H1 (cell line): ENCODE measurements at regions not wholly inside any gene's neighbourhood (a gene's known extent, or its start where the extent isn't known, plus 50 kb on each side); places are given as distances from the start of the nearest gene placed in this dataset.

Experiments used
- CTCF ChIA-PET: fragments of 300-600 bp; sonication (Branson Sonifier 250); formaldehyde crosslinking; loops from one replicate; lab custom pipeline; 2021; ENCODE audit not compliant: partially characterized antibody; lab: Charles Lee
- POLR2A ChIA-PET: fragments of 300-600 bp; sonication (Branson Sonifier 250); formaldehyde crosslinking; loops from one replicate; lab custom pipeline; 2021; ENCODE audit warnings: inconsistent platforms; ENCODE audit not compliant: partially characterized antibody; lab: Charles Lee
- DNase-seq, 2 experiments: peaks; one replicate each; pipeline versions ENCODE4 v3.0.0 to v3.0.0-alpha.2; 2010 to 2022; ENCODE audit warnings: low spot score in 2 of 2, low read depth in 1 of 2, mixed read lengths in 1 of 2
- FAIRE-seq: peaks from 2 replicates; lab custom pipeline; 2011; peaks lifted over from hg19 to GRCh38; lab: Jason Lieb, UNC
- H2AFZ ChIP-seq: 2 replicates; pipeline ENCODE4 v1.8.1; 2012; ENCODE audit warnings: low read length, inconsistent platforms
- H2AK5ac ChIP-seq: 2 replicates; pipeline ENCODE4 v1.6.1; 2013; ENCODE audit warnings: low read depth, low read length
- H2BK120ac ChIP-seq: replicated peaks from 2 replicates; pipeline ENCODE3; 2013; ENCODE audit warnings: low read depth, low read length, inconsistent platforms
- H2BK12ac ChIP-seq: 2 replicates; pipeline ENCODE4 v1.6.1; 2013; ENCODE audit warnings: low read depth, low read length
- H2BK15ac ChIP-seq: 2 replicates; pipeline ENCODE4 v1.6.1; 2013; ENCODE audit warnings: low read length
- H2BK20ac ChIP-seq: 2 replicates; pipeline ENCODE4 v1.6.1; 2013; ENCODE audit warnings: low read length
- H2BK5ac ChIP-seq: 2 replicates; pipeline ENCODE4 v1.6.1; 2013; ENCODE audit warnings: low read depth, low read length
- H3K14ac ChIP-seq: 2 replicates; pipeline ENCODE4 v1.6.1; 2013; ENCODE audit warnings: inconsistent platforms; ENCODE audit not compliant: insufficient read length
- H3K18ac ChIP-seq: 2 replicates; pipeline ENCODE4 v1.6.1; 2013; ENCODE audit warnings: low read length; ENCODE audit errors: extremely low read depth
- H3K23ac ChIP-seq: 2 replicates; pipeline ENCODE4 v1.6.1; 2013; ENCODE audit warnings: inconsistent platforms; ENCODE audit not compliant: insufficient read length
- H3K23me2 ChIP-seq: 2 replicates; pipeline ENCODE4 v1.6.1; 2013; ENCODE audit warnings: low read depth, low read length
- H3K27ac ChIP-seq: 2 replicates; pipeline ENCODE4 v1.6.1; 2011; ENCODE audit warnings: low read depth, low read length, inconsistent platforms
- H3K27me3 ChIP-seq, 4 experiments: replicated peaks in 1 of 4; 1 replicate in 1 of 4; 2 replicates in 3 of 4; pipeline versions ENCODE4 v1.6.1 to v1.8.1; 2011 to 2013; ENCODE audit warnings: low read length in 3 of 4, mild to moderate bottlenecking in 3 of 4, inconsistent platforms in 2 of 4, mixed read lengths in 2 of 4, moderate library complexity in 1 of 4; ENCODE audit not compliant: control insufficient read depth in 3 of 4, insufficient read depth in 3 of 4; ENCODE audit errors: extremely low read depth in 1 of 4
- H3K36me3 ChIP-seq, 4 experiments: 2 replicates each; pipeline versions ENCODE4 v1.6.1 to v1.8.1; 2011 to 2013; ENCODE audit warnings: mild to moderate bottlenecking in 4 of 4, low read length in 3 of 4, moderate library complexity in 2 of 4, control low read depth in 1 of 4, inconsistent platforms in 1 of 4; ENCODE audit not compliant: insufficient read depth in 4 of 4, control insufficient read depth in 2 of 4
- H3K4ac ChIP-seq: replicated peaks from 2 replicates; pipeline ENCODE3; 2013; ENCODE audit warnings: low read length, low read depth, mixed read lengths, inconsistent platforms; ENCODE audit not compliant: insufficient read length
- H3K4me1 ChIP-seq, 4 experiments: replicated peaks in 1 of 4; 1 replicate in 1 of 4; 2 replicates in 3 of 4; pipeline versions ENCODE4 v1.6.1 to v1.8.1; 2011 to 2013; ENCODE audit warnings: low read length in 3 of 4, inconsistent platforms in 2 of 4, mixed read lengths in 1 of 4; ENCODE audit not compliant: insufficient read depth in 4 of 4, control insufficient read depth in 3 of 4
- H3K4me2 ChIP-seq, 2 experiments: 2 replicates each; pipeline versions ENCODE4 v1.6.1 to v1.8.1; 2011 to 2013; ENCODE audit warnings: low read depth in 2 of 2, low read length in 2 of 2, control low read depth in 1 of 2, inconsistent platforms in 1 of 2, mild to moderate bottlenecking in 1 of 2; ENCODE audit not compliant: insufficient read depth in 1 of 2
- H3K4me3 ChIP-seq, 4 experiments: fragments of 200-600, 300-600 bp in 1 of 4; sonication (generic), shearing (Covaris generic), sonication (Bioruptor Twin) in 1 of 4; 2 replicates each; pipeline versions ENCODE4 v1.5.1 to v1.8.1; 2011 to 2016; ENCODE audit warnings: low read length in 4 of 4, low read depth in 3 of 4, control low read depth in 2 of 4, inconsistent platforms in 2 of 4, mild to moderate bottlenecking in 2 of 4, mixed read lengths in 1 of 4, moderate library complexity in 1 of 4; ENCODE audit not compliant: insufficient read depth in 2 of 4; ENCODE audit errors: extremely low read depth in 1 of 4
- H3K56ac ChIP-seq: replicated peaks from 2 replicates; pipeline ENCODE3; 2013; ENCODE audit warnings: low read depth, mild to moderate bottlenecking, mixed read lengths, low read length, inconsistent platforms; ENCODE audit not compliant: insufficient read length
- H3K79me1 ChIP-seq: 2 replicates; pipeline ENCODE4 v1.6.1; 2013; ENCODE audit warnings: low read depth, low read length, control low read depth
- H3K79me2 ChIP-seq, 2 experiments: 2 replicates each; pipeline versions ENCODE4 v1.6.1 to v1.8.1; 2012 to 2013; ENCODE audit warnings: low read length in 2 of 2, mild to moderate bottlenecking in 2 of 2, inconsistent platforms in 1 of 2; ENCODE audit not compliant: insufficient read depth in 2 of 2, control insufficient read depth in 1 of 2
- H3K9ac ChIP-seq, 4 experiments: replicated peaks in 1 of 4; 1 replicate in 1 of 4; 2 replicates in 3 of 4; pipeline versions ENCODE4 v1.6.1 to v1.8.1; 2011 to 2013; ENCODE audit warnings: low read depth in 3 of 4, low read length in 3 of 4, control low read depth in 2 of 4, mild to moderate bottlenecking in 2 of 4, moderate library complexity in 2 of 4, inconsistent platforms in 1 of 4; ENCODE audit errors: extremely low read depth in 1 of 4
- H3K9me3 ChIP-seq, 2 experiments: 2 replicates each; pipeline versions ENCODE4 v1.6.1 to v1.8.1; 2012 to 2013; ENCODE audit warnings: mild to moderate bottlenecking in 2 of 2, moderate library complexity in 2 of 2, control low read depth in 1 of 2, inconsistent platforms in 1 of 2, low read depth in 1 of 2, low read length in 1 of 2, mixed read lengths in 1 of 2; ENCODE audit not compliant: insufficient read depth in 2 of 2
- H4K20me1 ChIP-seq, 2 experiments: replicated peaks in 1 of 2; 2 replicates each; pipeline versions ENCODE3 to v1.8.1; 2011 to 2013; ENCODE audit warnings: inconsistent platforms in 2 of 2, low read length in 2 of 2, mild to moderate bottlenecking in 1 of 2; ENCODE audit not compliant: insufficient read depth in 2 of 2, control insufficient read depth in 1 of 2
- H4K5ac ChIP-seq: 2 replicates; pipeline ENCODE4 v1.6.1; 2013; ENCODE audit warnings: low read length, low read depth, mixed read lengths, inconsistent platforms; ENCODE audit not compliant: insufficient read length
- H4K8ac ChIP-seq: 2 replicates; pipeline ENCODE4 v1.8.0; 2013; ENCODE audit warnings: mild to moderate bottlenecking, moderate library complexity, low read length, inconsistent platforms; ENCODE audit not compliant: insufficient read depth; ENCODE audit errors: extremely low read depth
- H4K91ac ChIP-seq: replicated peaks from 2 replicates; pipeline ENCODE3; 2013; ENCODE audit warnings: low read length, mixed read lengths, inconsistent platforms; ENCODE audit not compliant: insufficient read length
- ASH2L ChIP-seq: fragments of 200-600, 300-600 bp; sonication (generic); IDR thresholded peaks from one replicate; pipeline ENCODE4 v1.7.1; 2017; ENCODE audit warnings: low read length
- BCL11A ChIP-seq, 2 experiments: IDR thresholded peaks; one replicate each; pipeline ENCODE4 v1.6.1; 2011; ENCODE audit warnings: low read depth in 2 of 2, low read length in 2 of 2, mild to moderate bottlenecking in 2 of 2
- MAFK ChIP-seq: IDR thresholded peaks from 2 replicates; pipeline ENCODE4 v1.6.1; 2012; ENCODE audit warnings: low read depth, mild to moderate bottlenecking, improper control_type of control experiment, low read length
- SIN3A ChIP-seq, 2 experiments: IDR thresholded peaks in 1 of 2; conservative IDR thresholded peaks in 1 of 2; 2 replicates each; pipeline ENCODE4 v1.6.1; 2011 to 2012; ENCODE audit warnings: low read length in 2 of 2, improper control_type of control experiment in 1 of 2, low read depth in 1 of 2, mild to moderate bottlenecking in 1 of 2
- SP2 ChIP-seq: IDR thresholded peaks from 2 replicates; pipeline ENCODE4 v1.6.1; 2012; ENCODE audit warnings: mild to moderate bottlenecking, low read length, inconsistent platforms
- SRF ChIP-seq: IDR thresholded peaks from 2 replicates; pipeline ENCODE4 v1.6.1; 2011; ENCODE audit warnings: mild to moderate bottlenecking, low read depth, low read length, moderate library complexity
- TAF7 ChIP-seq: optimal IDR thresholded peaks from 2 replicates; pipeline ENCODE3; 2011; ENCODE audit warnings: low read depth, mild to moderate bottlenecking, inconsistent platforms, low read length, moderate library complexity, borderline replicate concordance
- ZNF274 ChIP-seq: IDR thresholded peaks from 2 replicates; pipeline ENCODE4 v1.7.0; 2012; ENCODE audit warnings: low read length, borderline replicate concordance; ENCODE audit errors: extremely low read depth
- WGBS, 2 experiments: shearing (Covaris generic) in 1 of 2; methylation state at CpG; one replicate each; pipeline versions ENCODE4 v1.1.6 to v1.1.7; 2013 to 2015; ENCODE audit warnings: low lambda C conversion rate in 2 of 2, mixed read lengths in 2 of 2, inconsistent platforms in 1 of 2, low coverage in 1 of 2, missing lambda C conversion rate in 1 of 2; ENCODE audit not compliant: insufficient replicate concordance in 2 of 2, insufficient coverage in 1 of 2, insufficient read length in 1 of 2; ENCODE audit errors: extremely low coverage in 1 of 2, missing lambda C conversion rate in 1 of 2; 5-methylcytosine and 5-hydroxymethylcytosine counted together
- TF ChIP-seq, protein P1 (sequence below): IDR thresholded peaks from 2 replicates; pipeline ENCODE4 v1.6.1; 2011; ENCODE audit warnings: low read length, improper control_type of control experiment
- TF ChIP-seq, protein P2 (sequence below): IDR thresholded peaks from 2 replicates; pipeline ENCODE4 v1.6.1; 2012; ENCODE audit warnings: inconsistent platforms

DNA sequence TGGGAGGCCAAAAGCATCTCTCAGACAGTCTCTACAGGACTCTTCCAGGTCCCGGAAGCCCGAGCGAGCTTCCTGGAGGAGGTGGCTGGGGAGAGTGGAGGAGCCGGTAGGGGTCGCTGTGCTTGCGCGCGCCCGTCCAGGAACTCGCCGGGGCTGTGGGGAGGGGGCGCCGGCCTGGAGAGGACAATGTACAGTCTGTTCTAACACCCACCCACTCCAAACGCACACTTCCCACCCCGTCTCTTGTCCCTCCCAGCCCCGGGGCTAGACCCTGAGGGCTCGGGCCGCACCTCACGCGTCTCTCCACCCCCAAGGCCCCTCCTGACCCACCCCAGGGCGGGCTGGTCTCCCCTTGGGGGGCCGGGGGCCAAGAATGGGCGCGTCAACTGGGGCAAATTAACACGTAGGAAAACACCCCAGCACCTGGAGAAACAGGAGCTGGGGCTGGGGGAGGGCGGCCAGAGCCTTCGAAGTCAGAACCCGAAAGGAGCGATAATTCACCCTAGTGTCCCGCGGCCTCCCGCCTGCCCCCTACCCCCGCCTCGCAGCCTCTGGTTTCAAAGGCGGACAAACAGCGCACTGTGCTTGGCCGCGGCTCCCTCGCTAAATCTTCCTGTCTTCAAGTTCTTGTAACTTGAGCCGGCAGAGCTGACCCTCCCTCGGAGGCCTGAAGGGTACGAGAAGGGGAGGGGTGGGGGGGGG, 103.2 kb upstream of the FOXP4 start:
- H2BK20ac ChIP-seq, result no peak overlapping the region
- H3K9ac ChIP-seq, result 0 out of 7 replicates have a peak overlapping the region, but pooled peaks of 1 of the 4 experiments have one; percentile 13
- H4K20me1 ChIP-seq, result no peaks in the 10 kb centered on the region
- H3K27ac ChIP-seq, result peak overlapping the region; percentile 10; the same call in 1 of the 2 replicates
- H3K79me2 ChIP-seq, result no peaks in the 10 kb centered on the region
- H3K14ac ChIP-seq, result no peak overlapping the region
- H3K36me3 ChIP-seq, result no peaks in the 10 kb centered on the region
- 1% methylated on average over 24 of the region's 42 CpGs; no CpG with 5 or more reads in 1 of the 2 experiments for WGBS, 2 experiments
- H2AK5ac ChIP-seq, result no peak overlapping the region
- H3K27me3 ChIP-seq, result peaks cover 1 to 21% (median 13%) of the 10 kb centered on the region in 4 experiments
- H2BK15ac ChIP-seq, result peak overlapping the region; percentile 98; the same call in 1 of the 2 replicates
- H3K79me1 ChIP-seq, result no peaks in the 10 kb centered on the region
- ChIA-PET POLR2A (interaction anchor here (0.6 to 3.4 kb wide), 11 partner anchors 10 to 154 kb away, joined by 3 to 18 read pairs (median 4); no protein-coding TSS in a partner anchor), CTCF (interaction anchor here (0.5 to 6.0 kb wide), 50 partner anchors 12 to 321 kb away, joined by 3 to 130 read pairs (median 6); no protein-coding TSS in a partner anchor)
- no peak overlapping the region for H4K8ac ChIP-seq
- peak overlapping the region; percentile 36; the same call in 1 of the 2 replicates for H2AFZ ChIP-seq
- H2BK12ac ChIP-seq, result peak overlapping the region; percentile 17; the same call in 1 of the 2 replicates
- peak overlapping the region; percentile 59 for H4K5ac ChIP-seq
- H3K9me3 ChIP-seq, result no peaks in the 10 kb centered on the region
- H3K23ac ChIP-seq, result no peak overlapping the region
- no peak for FAIRE-seq
- peaks cover 10 to 24% (median 14%) of the 10 kb centered on the region in 4 experiments for H3K4me1 ChIP-seq
- peak overlapping the region; percentile 62 for H4K91ac ChIP-seq
- H3K4me2 ChIP-seq, result peak overlapping the region; percentile 69 to 95
- H2BK5ac ChIP-seq, result peak overlapping the region; percentile 78; the same call in 1 of the 2 replicates
- H3K23me2 ChIP-seq, result peaks cover 5% of the 10 kb centered on the region
- H3K18ac ChIP-seq, result peak overlapping the region; percentile 48
- peak; percentile 71 to 93 for DNase-seq
- no peak overlapping the region for H2BK120ac ChIP-seq
- H3K4ac ChIP-seq, result no peak overlapping the region
- peak overlapping the region; percentile 43 to 76 (median 51) for H3K4me3 ChIP-seq
- peak overlapping the region; percentile 47 for H3K56ac ChIP-seq
- TF ChIP-seq TAF7 (no peak), SRF (no peak), ASH2L (peak; percentile 45), ZNF274 (no peak), SIN3A (conservative IDR thresholded peaks at IDR 0.05 in 1 of 2, IDR thresholded peaks at IDR 0.05 in 1 of 2; ENCODE audit: low read depth in 1 of 2, low read length in 2 of 2) (0 out of 4 replicates have a peak, but pooled peaks of 1 of the 2 experiments have one; percentile 12), BCL11A (IDR thresholded peaks at IDR 0.05; ENCODE audit: low read depth in 2 of 2, low read length in 2 of 2) (no peak), MAFK (no peak), SP2 (no peak)
- TF ChIP-seq, protein P1, sequence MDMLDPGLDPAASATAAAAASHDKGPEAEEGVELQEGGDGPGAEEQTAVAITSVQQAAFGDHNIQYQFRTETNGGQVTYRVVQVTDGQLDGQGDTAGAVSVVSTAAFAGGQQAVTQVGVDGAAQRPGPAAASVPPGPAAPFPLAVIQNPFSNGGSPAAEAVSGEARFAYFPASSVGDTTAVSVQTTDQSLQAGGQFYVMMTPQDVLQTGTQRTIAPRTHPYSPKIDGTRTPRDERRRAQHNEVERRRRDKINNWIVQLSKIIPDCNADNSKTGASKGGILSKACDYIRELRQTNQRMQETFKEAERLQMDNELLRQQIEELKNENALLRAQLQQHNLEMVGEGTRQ, result no peak
- TF ChIP-seq, protein P2, sequence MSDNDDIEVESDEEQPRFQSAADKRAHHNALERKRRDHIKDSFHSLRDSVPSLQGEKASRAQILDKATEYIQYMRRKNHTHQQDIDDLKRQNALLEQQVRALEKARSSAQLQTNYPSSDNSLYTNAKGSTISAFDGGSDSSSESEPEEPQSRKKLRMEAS, result no peak; the same call in 1 of the 2 replicates
